Kidney tubule cell (primary cell): ENCODE measurements at regions not wholly inside any gene's neighbourhood (a gene's known extent, or its start where the extent isn't known, plus 50 kb on each side); places are given as distances from the start of the nearest gene placed in this dataset.
"Not testable (repeated sequence)": the region's sequence is repeated elsewhere in the genome, so short reads cannot be mapped to it uniquely, and the experiment has no call there.

Experiments
- DNase-seq: peaks from one replicate; pipeline ENCODE4 v3.0.0-alpha.2; 2018; ENCODE audit warnings: low spot score

- DNase-seq, result not testable (repeated sequence)
Measured at GRCh38 chr5:134471858-134472449, 53.5 kb upstream of the JADE2 start.

GRCh38 chr5:134468921-134469400, 56.5 kb upstream of the JADE2 start:
- no peak for DNase-seq

GRCh38 chr5:134467231-134467630, 55.5 kb upstream of the CDKN2AIPNL start:
- no peak for DNase-seq

- DNase-seq, result peak; percentile 90
Measured at GRCh38 chr5:134466241-134467069, 54.8 kb upstream of the CDKN2AIPNL start.

GRCh38 chr5:134465816-134466240, 54.1 kb upstream of the CDKN2AIPNL start:
- peak; percentile 93 for DNase-seq

GRCh38 chr5:134464988-134465815, 53.5 kb upstream of the CDKN2AIPNL start:
- DNase-seq, result no peak

GRCh38 chr5:134463991-134464760, 52.5 kb upstream of the CDKN2AIPNL start:
- peak; percentile 33 for DNase-seq

- DNase-seq, result no peak
Measured at GRCh38 chr5:134463176-134463720, 51.6 kb upstream of the CDKN2AIPNL start.

- no peak for DNase-seq
Measured at GRCh38 chr5:134462761-134463160, 51.1 kb upstream of the CDKN2AIPNL start.

- no peak for DNase-seq
Measured at GRCh38 chr5:134462047-134462575, 50.4 kb upstream of the CDKN2AIPNL start.
